Fibroblast of skin of scalp (primary cell): ENCODE measurements at regions not wholly inside any gene's neighbourhood (a gene's known extent, or its start where the extent isn't known, plus 50 kb on each side); places are given as distances from the start of the nearest gene placed in this dataset.

Experiments
- DNase-seq: peaks from one replicate; pipeline ENCODE4 v3.0.0-alpha.2; 2013

DNA sequence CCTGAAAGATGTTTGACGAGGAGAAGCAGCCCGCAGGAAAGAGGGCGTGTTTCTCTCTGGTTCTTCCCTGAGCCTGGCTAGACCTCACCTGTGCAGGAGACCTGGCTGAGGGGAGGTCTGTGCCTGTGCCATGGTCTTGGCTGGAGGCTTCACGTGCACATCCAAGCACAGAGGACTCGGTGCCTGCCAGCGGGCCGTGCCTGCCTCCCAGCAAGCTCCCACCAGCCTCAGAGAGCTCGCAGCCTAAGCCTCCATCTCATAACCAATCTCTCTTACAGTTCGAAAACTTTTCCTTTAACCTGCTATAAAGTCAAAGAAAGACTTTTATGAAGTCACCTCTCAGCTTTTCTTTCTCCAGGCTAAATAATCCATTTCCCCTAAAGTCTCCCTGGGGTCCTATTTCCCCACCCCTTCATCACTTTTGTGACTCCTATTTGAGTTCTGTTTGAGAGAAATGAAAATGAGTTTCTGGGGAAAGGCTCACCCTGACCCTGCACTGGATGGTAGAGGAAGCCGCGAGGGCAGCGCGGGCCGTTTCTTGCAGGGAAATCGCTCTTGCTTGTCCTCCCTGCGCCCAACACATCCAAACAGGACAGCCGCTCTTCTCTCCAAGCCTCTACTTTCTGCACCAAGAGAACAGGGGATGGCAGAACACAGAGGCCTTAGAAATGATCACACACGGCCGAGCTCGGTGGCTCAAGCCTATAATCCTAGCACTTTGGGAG, 521.0 kb downstream of the SOX11 start:
- DNase-seq = no peak

DNA sequence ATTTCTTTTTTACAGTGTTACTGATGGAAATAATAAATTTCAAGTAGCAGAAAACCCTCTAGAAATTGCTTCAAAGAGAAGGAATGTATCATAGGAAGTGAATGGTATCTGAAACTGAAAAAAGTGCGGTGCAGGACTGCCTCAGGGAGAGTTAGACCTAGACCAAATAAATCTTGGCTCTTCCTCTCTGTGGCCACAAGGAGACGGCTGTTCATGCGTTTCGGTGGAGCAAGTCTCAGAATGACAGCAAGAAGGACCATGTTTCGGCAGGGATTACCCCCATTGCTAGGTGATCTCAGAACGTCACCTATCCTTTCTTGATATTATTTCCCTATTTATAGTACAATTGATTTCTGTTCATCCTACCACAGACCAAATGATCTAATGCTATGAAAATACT, 522.3 kb downstream of the SOX11 start:
- no peak for DNase-seq

DNA sequence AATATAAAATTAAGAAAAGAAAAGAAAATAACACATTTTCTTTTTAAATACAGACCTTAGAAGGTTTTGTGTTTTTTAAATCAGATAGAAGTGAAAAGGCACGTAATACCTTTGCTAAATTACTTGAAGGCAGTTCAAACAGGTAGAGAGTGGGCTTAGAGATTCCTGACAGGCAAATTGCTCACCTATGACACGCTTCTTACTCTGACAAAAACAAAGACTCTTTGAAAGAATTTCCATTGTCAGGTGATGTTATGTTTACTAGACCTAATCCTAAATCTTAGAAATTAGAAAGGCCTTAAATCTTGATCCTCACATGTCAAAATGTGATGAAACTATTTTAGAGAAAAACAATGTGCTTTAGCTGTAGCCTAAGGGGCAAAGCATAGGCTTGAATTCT, 522.9 kb downstream of the SOX11 start:
- DNase-seq = no peak

DNA sequence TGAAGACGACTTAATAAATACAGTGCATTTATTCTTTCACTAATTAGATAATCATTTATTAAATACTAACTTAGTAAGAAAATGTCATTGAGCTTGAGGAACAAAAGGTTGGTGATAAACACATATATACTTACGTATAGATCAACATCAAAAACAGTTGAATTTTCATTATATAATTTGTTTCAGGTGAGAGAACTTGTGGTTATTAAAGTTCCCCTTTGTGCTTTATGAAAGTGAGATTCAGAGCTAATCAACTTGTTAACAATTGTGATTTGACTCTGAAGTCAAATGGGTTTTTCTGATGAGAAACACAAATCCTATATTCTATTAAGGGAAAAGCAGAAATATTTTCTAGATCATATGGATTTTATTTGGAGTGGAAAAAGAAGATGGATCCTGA, 524.0 kb downstream of the SOX11 start:
- no peak for DNase-seq

DNA sequence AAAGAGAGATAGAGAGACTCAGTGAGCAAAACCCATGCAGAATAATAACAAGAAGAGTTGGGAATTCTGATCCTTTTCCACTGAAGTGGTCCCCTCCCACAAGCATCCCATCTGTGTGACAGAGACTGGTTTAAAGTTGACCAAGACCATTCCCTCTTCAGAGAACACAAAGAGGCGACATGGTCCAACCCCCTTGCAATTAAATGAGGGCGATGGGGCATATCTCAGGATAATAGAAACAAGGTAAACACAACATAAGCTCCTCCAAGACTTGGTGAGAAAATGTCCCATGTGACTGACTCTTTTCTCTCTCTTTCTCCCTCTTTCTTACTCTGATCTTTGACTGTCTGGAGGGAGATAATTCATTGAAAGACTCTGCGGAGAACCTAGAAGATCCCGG, 526.7 kb downstream of the SOX11 start:
- no peak for DNase-seq

DNA sequence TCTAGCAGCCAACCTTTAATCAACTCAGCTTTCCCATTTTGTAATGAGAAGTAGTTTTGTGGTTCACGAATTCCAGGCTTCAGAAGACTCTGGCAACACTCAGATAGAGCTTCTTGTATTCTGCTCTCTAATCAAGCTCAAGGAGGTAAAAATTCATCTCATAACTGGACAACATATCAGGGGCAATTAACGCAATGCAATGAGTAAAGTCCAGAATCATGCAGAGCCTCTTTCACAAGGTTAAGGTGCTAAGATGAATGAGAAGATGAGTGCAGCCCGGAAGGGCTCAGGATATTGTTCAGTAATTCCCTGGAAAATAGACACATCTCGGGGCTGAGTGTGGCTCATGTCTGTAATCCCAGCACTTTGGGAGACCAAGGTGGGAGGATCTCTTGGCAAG, 527.7 kb downstream of the SOX11 start:
- DNase-seq = no peak

DNA sequence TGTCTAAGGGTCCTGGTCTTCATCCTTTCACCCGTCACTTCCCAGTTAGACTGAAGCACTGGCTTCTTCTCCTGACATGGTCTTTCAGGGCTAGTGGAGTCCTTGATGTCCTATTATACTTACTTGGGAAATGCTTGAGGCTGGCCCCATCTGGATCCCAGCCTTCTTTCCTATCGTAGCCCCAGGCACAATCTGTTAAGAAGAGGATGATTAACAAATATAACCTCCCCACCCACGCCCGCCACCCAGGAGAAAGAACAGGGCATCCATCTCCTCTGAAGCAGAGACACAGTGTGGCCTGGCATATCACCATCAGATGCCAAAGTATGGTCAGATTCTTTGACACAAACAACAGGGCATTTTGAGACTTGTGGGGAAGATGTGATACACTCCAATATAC, 530.1 kb downstream of the SOX11 start:
- DNase-seq = no peak

DNA sequence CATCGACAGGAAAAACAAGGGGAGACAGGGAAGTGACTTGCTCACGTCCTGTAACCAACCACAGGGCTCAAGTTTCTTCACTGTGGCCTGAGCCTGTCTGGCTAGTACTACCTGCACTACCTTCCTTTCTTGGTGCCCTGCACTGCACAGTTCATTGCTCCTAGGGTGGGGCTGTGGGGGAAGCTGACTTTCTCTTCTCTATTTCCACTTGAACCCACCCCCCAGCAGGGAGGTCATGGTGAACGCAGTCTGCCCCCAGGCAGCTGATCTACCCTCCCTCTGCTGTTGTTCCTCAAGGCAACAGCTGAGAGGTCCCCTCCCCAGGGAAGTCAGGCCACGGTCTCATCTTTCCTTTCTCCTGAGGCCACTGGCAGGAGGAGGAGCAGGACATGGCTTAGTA, 532.1 kb downstream of the SOX11 start:
- DNase-seq = no peak

DNA sequence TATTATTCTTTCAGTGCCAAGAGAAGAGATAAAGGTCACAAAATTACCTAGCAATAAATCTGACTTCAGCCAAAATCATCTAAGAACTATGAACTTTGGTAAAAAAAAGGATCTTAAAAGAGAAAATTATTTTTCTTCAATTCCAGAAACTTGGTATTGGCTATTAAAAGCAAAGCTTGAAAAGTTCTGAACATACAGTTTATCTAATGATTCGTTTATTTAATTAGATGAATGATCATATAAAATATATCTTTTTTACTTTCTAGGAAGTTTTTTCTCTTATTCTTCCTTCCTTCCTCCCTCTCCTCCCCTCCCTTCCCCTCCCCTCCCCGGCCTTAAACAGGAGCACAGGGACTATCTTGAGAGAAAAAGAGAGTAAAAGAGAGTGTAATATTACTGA, 536.1 kb downstream of the SOX11 start:
- DNase-seq = no peak

DNA sequence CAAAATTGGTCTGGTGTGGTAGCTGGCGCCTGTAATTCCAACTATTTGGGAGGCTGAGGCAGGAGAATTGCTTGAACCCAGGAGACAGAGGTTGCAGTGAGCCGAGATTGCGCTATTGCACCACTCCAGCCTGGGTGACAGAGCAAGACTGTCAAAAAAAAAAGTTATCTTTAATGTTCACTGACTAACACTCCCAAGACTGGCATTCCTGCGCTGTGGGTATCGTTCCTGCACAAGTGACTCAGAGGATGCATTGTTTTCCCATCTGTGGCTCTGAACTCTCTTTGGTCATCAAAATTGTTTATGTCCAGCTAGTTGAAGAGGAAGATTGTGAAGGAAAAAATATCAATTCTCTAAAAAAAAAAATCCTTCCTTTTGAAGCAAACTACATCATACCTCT, 539.0 kb downstream of the SOX11 start:
- DNase-seq = no peak

DNA sequence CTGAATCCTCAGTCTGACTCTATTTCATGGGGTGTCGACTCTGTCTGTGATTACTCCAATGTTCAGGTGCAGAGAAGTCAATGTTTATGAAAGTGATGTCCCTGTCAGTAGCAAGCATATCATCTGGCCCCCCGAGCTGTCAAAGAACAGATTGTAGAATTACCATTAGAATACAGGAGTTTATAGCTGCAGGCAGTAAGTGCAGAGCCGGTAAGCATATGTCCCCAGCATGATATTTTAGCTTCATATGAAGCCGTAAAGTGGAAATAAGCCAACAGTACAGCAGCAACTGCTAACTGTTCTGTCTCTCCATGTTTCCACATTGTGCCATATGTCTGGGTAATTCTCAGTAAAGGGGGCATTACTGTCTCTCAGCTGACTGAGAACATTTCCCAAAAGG, 541.8 kb downstream of the SOX11 start:
- no peak for DNase-seq

DNA sequence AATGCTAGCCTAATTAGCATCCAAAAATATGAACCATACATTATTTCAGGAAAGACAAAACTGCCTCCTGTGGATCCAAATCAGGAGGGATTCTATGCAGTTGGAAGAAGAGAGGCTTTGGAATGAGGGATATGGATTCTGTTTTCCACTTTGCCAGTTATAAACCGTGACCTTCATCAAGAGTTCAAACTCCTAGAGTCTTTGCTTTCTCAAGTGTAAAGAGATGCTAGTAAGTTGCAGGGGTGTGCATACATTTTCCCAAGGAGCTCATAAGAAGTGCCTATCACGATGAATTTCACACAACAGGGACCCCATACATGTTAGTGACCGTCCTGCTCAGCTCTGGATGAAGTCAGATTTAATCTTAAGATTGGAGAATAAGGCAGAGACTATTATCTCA, 542.5 kb downstream of the SOX11 start:
- DNase-seq = no peak

DNA sequence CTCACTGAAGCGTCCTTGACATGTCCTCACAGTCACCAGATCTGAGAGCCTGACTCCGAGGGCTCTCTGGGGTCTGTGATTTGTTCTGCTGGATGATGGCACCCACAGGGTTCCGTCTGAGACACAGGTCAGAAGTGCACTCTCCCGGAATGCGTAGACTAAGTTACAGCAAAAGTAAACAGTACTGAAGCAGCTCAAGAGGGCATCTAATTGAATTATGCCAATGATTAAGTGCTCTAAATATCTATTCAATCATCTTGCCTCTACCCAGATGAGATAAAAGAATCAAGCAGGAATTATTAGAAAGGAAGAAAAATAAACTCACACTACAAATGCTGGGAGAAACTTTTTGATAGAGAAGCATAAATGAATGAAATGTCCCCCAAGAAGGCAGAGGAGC, 544.1 kb downstream of the SOX11 start:
- DNase-seq = no peak

DNA sequence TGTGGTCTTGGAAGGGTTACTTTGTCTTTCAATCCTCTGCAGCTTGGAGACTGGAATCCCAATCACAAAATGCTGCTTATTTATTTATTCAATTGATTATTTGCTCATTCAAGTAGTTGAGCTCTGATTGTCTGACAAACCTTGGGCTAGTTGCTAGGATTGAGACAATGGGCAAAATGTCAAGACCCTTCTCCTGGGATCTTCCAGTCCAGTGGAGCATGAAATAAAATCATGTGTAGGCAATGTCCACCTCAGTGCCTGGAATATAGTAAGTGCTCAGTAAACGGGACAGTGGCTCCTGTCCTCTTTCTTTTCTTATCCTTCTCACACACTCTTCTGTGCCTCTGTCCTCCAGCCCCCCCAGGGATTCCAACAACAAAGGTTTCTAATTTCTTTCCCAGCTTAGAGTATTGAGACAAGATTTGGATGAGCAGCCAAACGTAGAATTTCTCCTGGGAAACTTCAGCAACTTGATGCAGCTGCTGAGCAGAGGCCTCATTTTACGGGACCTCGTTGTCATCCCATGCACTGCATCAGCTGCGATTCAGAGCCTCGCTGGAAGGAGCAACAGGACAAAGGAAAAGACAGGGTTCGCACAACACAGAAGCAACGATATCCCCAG, 545.0 kb downstream of the SOX11 start:
- no peak for DNase-seq

DNA sequence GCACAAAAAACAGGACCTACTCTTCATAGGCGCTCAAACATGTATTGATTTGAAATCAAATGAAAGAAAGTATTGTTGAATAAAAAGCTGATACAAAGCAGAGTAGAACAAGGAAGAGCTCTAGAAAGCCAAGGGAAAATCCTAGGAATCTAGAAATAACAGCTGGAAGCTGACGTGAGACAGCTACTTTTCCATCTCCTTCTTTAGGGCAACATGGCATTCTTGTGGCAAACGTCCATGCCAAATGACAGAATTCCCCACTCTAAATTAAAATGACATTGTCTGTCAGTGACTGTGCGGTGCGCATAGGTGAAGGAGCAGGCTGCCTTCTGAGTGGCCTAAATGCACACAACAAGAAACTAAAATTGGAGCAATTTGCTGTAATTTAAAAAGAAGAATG, 557.4 kb downstream of the SOX11 start:
- DNase-seq = no peak

DNA sequence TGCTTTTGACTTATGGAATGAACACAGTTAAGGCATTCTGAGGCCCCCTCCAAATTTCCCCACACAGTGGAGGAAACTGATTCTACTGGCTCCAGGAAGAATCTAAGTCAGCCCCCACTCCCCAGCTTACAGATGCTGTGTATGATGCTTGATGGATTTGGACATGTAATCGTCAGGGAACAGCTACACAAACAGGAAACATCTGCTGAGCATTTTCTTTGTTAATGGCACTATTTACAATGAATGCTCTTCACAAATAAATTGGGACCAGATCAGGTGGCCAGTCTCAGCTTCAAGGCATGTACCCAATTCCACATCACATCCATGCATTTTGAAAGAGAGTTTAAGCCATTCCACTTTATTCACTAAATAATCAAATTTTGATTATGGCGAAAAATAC, 562.3 kb downstream of the SOX11 start:
- no peak for DNase-seq

DNA sequence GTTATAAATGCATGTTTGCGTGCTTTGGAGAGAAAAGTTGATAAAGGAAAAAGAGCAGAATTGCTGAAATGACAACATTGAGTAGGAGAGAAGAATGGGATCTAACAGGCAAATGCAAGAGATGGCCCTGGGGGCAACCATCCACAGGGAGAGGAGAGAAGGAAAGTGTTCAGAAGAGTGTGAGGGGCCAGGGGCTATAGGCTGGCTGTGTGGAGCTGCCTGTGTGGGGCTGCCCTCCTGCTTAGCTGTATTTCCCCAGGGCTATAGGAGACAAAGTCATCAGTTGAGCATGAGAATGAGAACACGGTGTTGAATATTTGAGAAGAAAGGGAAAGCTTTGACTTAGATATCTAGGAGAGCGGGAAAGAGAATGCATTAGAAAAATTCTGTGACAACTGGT, 572.0 kb downstream of the SOX11 start:
- no peak for DNase-seq

DNA sequence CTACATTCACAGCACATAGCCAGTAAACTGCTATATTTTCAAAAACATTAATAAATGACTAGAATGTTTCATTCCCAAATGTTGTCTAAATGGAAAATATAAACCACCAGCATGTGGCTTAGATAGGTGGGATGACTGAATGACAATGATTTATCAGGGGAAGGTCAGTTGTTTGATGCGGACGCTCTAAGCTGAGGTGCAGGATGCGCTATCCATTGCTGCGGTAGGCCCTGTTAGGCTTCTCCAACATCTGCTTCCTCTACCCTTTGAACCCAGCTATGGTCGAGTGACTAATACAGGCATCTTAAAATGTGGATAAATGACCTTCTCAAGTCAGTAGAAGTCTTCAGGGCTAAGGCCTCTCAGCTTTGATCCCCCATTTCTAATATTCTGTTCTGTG, 584.2 kb downstream of the CMPK2 start:
- no peak for DNase-seq

DNA sequence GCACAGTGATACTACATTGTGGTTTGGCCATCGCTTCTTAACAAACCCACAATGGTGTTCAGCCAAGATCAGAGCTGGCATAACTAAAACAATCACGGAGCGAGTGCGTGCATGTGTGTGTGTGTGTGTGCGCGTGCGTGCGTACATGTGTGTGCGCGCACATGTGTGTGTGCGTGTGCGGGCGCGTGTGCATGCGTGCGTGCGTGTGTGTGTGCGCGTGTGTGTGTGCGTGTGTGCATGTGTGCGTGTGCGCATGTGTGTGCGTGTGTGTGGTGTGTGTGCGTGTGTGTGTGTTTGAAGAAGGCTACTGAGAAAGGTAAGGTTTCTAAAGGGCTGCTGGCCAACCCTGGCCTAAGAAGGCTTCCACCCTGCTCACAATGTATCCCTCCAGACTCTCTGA, 582.4 kb downstream of the CMPK2 start:
- no peak for DNase-seq

DNA sequence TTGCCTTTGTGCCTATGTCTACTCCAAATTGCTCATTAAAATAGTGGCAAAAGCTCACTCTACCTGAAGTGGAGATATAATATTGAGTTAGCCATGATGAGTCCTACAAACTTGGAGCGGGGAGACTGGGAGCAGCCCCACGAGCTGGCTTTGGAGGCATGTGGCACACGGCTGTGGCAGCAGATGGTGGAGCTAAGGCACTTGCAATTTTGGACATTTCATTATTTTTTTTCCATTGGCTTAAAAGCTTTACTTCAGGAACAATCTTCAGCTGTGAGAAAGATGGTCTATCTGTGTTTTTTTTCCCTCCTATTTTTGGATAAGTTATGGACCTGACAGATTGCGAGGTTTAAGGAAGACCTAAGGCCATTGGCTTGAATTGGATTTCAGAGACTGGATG, 578.3 kb downstream of the CMPK2 start:
- no peak for DNase-seq

DNA sequence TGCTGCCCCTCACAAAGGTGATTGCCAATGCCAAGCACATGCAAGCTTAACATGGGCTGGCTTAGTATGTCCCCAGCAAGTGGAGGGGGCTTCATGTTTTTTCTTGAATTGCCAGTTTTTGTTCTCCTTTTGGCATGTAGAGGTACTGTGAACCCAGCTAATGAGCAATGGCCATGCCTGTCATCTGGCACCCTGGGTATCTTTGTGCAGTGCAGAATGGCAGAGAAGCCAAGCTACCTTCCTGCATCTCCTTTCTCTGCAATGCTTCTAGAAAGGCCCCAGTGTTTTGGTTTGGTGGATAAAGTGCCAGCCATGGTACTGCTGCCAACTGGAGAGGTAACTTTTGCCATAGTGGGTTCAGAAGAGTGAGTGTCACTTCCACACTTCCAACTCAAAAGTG, 576.9 kb downstream of the CMPK2 start:
- no peak for DNase-seq

DNA sequence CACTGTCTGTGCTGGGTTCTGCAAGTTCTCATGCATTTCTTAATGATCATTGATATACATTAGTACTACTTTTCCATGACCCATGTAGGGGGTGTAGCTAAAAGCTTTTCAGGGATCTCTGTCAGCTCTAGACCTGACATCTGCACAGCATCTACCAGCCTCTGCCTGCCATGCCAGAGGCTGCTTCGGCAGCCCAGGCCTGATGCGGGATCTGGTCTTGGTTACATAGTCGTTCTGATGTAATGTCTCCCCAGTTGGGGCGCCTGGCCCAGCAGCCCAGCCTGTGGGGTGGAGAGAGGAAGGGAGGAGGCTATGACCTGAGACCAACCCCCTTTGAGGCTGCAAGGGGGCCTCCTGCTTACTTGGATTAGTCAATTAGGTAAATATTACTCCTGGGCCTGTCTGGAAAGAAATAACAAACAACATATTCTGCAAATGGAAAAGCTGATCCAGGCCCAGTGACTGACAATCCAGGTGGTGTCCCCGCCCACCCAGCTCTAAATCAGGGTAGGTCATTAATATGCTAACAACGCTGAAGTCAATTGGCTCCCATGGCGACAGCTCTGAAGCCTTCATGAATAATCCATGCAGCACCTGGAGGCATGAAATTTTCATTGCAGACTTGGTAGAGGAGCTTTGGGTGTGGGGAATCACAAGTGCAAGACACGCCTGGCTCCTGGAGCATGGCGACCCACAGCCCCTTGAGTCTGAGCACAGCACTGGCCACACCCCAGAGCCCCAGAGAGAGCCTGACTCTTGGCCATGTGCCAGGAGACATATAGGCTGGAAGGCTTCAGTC, 575.3 kb downstream of the CMPK2 start:
- DNase-seq = no peak

DNA sequence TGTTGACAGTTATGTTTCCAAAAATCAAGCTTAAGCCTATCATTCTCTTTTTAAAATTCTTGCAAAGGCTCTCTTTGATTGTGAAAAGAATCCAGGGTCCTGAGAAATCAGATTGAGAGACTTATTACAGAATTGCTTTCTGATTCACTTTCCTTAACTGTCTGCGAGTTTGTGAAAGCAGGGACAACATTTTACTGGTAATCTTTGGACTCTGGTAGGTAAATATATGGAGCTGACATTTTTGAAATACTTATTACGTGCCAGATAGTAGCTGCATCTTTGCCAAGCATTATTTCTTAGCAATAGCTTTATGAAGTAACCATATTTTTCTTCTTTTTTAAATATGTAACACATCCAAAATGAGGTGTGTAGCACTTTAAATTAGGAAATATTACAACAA, 570.9 kb downstream of the CMPK2 start:
- no peak for DNase-seq

DNA sequence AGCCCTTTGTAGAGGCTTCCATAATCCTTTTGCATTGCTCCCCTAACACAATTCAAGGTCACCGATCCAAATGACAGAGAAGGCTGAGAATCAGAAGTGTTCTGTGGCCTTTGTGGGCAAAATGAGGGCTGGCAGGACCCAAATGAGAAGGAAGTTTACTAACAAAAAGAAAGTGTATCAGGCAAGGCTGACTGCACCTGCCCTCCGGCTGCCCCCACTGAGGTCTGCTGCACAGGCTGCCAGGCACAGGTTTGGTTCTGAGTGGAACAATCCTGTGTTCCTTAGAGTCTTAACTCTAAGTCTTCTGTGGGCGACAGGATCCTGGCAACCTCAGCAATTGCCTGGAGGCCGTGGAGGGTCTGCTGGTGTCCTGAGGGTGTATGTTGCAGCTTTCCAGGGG, 568.5 kb downstream of the CMPK2 start:
- DNase-seq = no peak
